ENCODE measurements at regions not wholly inside any gene's neighbourhood (a gene's known extent, or its start where the extent isn't known, plus 50 kb on each side); places are given as distances from the start of the nearest gene placed in this dataset.

- H4K8ac ChIP-seq (replicated peaks; ENCODE audit: insufficient read length, low read depth, low read length), result no peak overlapping the region
- no peaks in the 10 kb centered on the region for H3K79me1 ChIP-seq (ENCODE audit: insufficient read depth, low read depth, low read length, poor library complexity, severe bottlenecking)
- H2BK12ac ChIP-seq (ENCODE audit: insufficient read length, low read depth, low read length), result no peak overlapping the region
- no peaks in the 10 kb centered on the region for H3K4me1 Mint-ChIP-seq
- H4K91ac ChIP-seq (ENCODE audit: insufficient read length, low read depth, low read length), result no peak overlapping the region
- H2BK120ac ChIP-seq (ENCODE audit: low read depth, low read length, poor library complexity, severe bottlenecking), result no peak overlapping the region
- no peak overlapping the region for H4K5ac ChIP-seq (ENCODE audit: insufficient read length, low read depth, low read length)
- H3K18ac ChIP-seq (ENCODE audit: insufficient read length, low read depth, low read length), result no peak overlapping the region
- H3K79me2 ChIP-seq (ENCODE audit: insufficient read depth, low read length), result no peaks in the 10 kb centered on the region
- H3K27ac ChIP-seq (ENCODE audit: insufficient read length, low read depth, low read length), result no peak overlapping the region
- no peaks in the 10 kb centered on the region for H3K23me2 ChIP-seq (ENCODE audit: insufficient read length, low read depth, low read length, poor library complexity, severe bottlenecking)
- H2BK20ac ChIP-seq (ENCODE audit: low read depth, low read length, poor library complexity, severe bottlenecking), result no peak overlapping the region
- no peak overlapping the region for H3K4ac ChIP-seq (ENCODE audit: low read depth, low read length)
- no peak overlapping the region for H2AK5ac ChIP-seq (ENCODE audit: insufficient read length, low read length)
- H3K4me3 Mint-ChIP-seq, result no peak overlapping the region
- H3K27ac Mint-ChIP-seq, result no peak overlapping the region
- H3K27me3 Mint-ChIP-seq (ENCODE audit: low read depth), result no peaks in the 10 kb centered on the region
- no peaks in the 10 kb centered on the region for H4K20me1 ChIP-seq (ENCODE audit: control insufficient read depth, insufficient read depth, insufficient read length)
- no peak overlapping the region for H3K56ac ChIP-seq (ENCODE audit: insufficient read length, low read depth, low read length)
- TF ChIP-seq CTCF (conservative IDR thresholded peaks at IDR 0.05), result no peak
- H3K23ac ChIP-seq (ENCODE audit: insufficient read length, low read depth, low read length), result no peak overlapping the region
- H3K27me3 ChIP-seq (ENCODE audit: insufficient read depth, low read length), result no peaks in the 10 kb centered on the region
- no peaks in the 10 kb centered on the region for H3K4me1 ChIP-seq (ENCODE audit: insufficient read depth, low read length)
- H2AFZ ChIP-seq (ENCODE audit: low read length), result no peak overlapping the region
- H3T11ph ChIP-seq (ENCODE audit: low read length), result no peak overlapping the region
- H3K9ac ChIP-seq (ENCODE audit: extremely low read depth, insufficient read length, low read length), result no peak overlapping the region
- H3K9me3 ChIP-seq (ENCODE audit: control insufficient read depth, low read depth, low read length), result no peaks in the 10 kb centered on the region
- DNase-seq, result no peak
- H3K14ac ChIP-seq (ENCODE audit: insufficient read depth, low read length), result no peak overlapping the region
- no peak overlapping the region for H2BK5ac ChIP-seq (ENCODE audit: insufficient read length, low read length)
- no peaks in the 10 kb centered on the region for H3K36me3 Mint-ChIP-seq (ENCODE audit: insufficient read depth in 1 of 3, low read depth in 3 of 3)
- no peak overlapping the region for H3K4me2 ChIP-seq (ENCODE audit: insufficient read depth, insufficient read length, low read length)
- H3K9me3 Mint-ChIP-seq, result peaks cover 0 to 4% of the 10 kb centered on the region in 2 experiments; a peak in 2 of 5 replicates
- no peak overlapping the region for H2BK15ac ChIP-seq (ENCODE audit: low read depth, low read length)
Observed at GRCh38 chr18:33505798-33506197, 65.3 kb upstream of the CCDC178 start.

Measured in H9 (cell line).